H9 (cell line): ENCODE measurements at regions not wholly inside any gene's neighbourhood (a gene's known extent, or its start where the extent isn't known, plus 50 kb on each side); places are given as distances from the start of the nearest gene placed in this dataset.

ENCODE experiments used
- DNase-seq: peaks from one replicate; pipeline ENCODE4 v3.0.0-alpha.2; 2017
- H2AFZ ChIP-seq: one replicate; pipeline ENCODE4 v1.6.1; 2013; ENCODE audit warnings: mild to moderate bottlenecking, low read length, control low read depth, moderate library complexity
- H2AK5ac ChIP-seq: 2 replicates; pipeline ENCODE4 v1.6.1; 2013; ENCODE audit warnings: low read length, control low read depth, mixed read lengths; ENCODE audit not compliant: insufficient read length
- H2BK120ac ChIP-seq: one replicate; pipeline ENCODE4 v1.6.1; 2013; ENCODE audit warnings: low read depth, mild to moderate bottlenecking, low read length, control low read depth, inconsistent platforms; ENCODE audit not compliant: poor library complexity, severe bottlenecking
- H2BK12ac ChIP-seq: 2 replicates; pipeline ENCODE4 v1.6.1; 2013; ENCODE audit warnings: low read length, control low read depth, mixed read lengths, low read depth; ENCODE audit not compliant: insufficient read length
- H2BK15ac ChIP-seq: 2 replicates; pipeline ENCODE4 v1.6.1; 2013; ENCODE audit warnings: low read depth, low read length, control low read depth
- H2BK20ac ChIP-seq: one replicate; pipeline ENCODE4 v1.6.1; 2013; ENCODE audit warnings: low read depth, mild to moderate bottlenecking, low read length, control low read depth, inconsistent platforms; ENCODE audit not compliant: poor library complexity, severe bottlenecking
- H2BK5ac ChIP-seq: 2 replicates; pipeline ENCODE4 v1.6.1; 2013; ENCODE audit warnings: low read length, control low read depth, mixed read lengths; ENCODE audit not compliant: insufficient read length
- H3K14ac ChIP-seq: 2 replicates; pipeline ENCODE4 v1.6.1; 2013; ENCODE audit warnings: low read length, control low read depth; ENCODE audit not compliant: insufficient read depth
- H3K18ac ChIP-seq: 2 replicates; pipeline ENCODE4 v1.6.1; 2013; ENCODE audit warnings: low read depth, mild to moderate bottlenecking, mixed read lengths, low read length, control low read depth; ENCODE audit not compliant: insufficient read length
- H3K23ac ChIP-seq: 2 replicates; pipeline ENCODE4 v1.6.1; 2013; ENCODE audit warnings: low read length, control low read depth, mixed read lengths, low read depth; ENCODE audit not compliant: insufficient read length
- H3K23me2 ChIP-seq: 2 replicates; pipeline ENCODE4 v1.6.1; 2013; ENCODE audit warnings: low read depth, mild to moderate bottlenecking, mixed read lengths, low read length, control low read depth; ENCODE audit not compliant: insufficient read length, poor library complexity, severe bottlenecking
- H3K27ac ChIP-seq: 2 replicates; pipeline ENCODE4 v1.5.1; 2013; ENCODE audit warnings: low read length, control low read depth, mixed read lengths, low read depth; ENCODE audit not compliant: insufficient read length
- H3K27me3 ChIP-seq: 2 replicates; pipeline ENCODE4 v1.6.1; 2013; ENCODE audit warnings: low read length, control low read depth, inconsistent platforms; ENCODE audit not compliant: insufficient read depth
- H3K4ac ChIP-seq: 2 replicates; pipeline ENCODE4 v1.6.1; 2013; ENCODE audit warnings: low read depth, mild to moderate bottlenecking, control low read depth, inconsistent platforms, low read length, moderate library complexity
- H3K4me1 ChIP-seq: 2 replicates; pipeline ENCODE4 v1.6.1; 2013; ENCODE audit warnings: low read length, control low read depth, inconsistent platforms; ENCODE audit not compliant: insufficient read depth
- H3K4me2 ChIP-seq: 2 replicates; pipeline ENCODE4 v1.6.1; 2013; ENCODE audit warnings: low read length, control low read depth, mixed read lengths; ENCODE audit not compliant: insufficient read length, insufficient read depth
- H3K56ac ChIP-seq: 2 replicates; pipeline ENCODE4 v1.6.1; 2013; ENCODE audit warnings: low read depth, mild to moderate bottlenecking, mixed read lengths, low read length, control low read depth; ENCODE audit not compliant: insufficient read length
- H3K79me1 ChIP-seq: 2 replicates; pipeline ENCODE4 v1.6.1; 2013; ENCODE audit warnings: low read depth, mild to moderate bottlenecking, moderate library complexity, low read length, control low read depth, inconsistent platforms; ENCODE audit not compliant: insufficient read depth, poor library complexity, severe bottlenecking
- H3K79me2 ChIP-seq: 2 replicates; pipeline ENCODE4 v1.6.1; 2013; ENCODE audit warnings: low read length, control low read depth, inconsistent platforms; ENCODE audit not compliant: insufficient read depth
- H3K9ac ChIP-seq: 2 replicates; pipeline ENCODE4 v1.6.1; 2013; ENCODE audit warnings: low read length, control low read depth, mixed read lengths; ENCODE audit not compliant: insufficient read length; ENCODE audit errors: extremely low read depth
- H3K9me3 ChIP-seq: one replicate; pipeline ENCODE4 v1.6.1; 2013; ENCODE audit warnings: low read depth, low read length, inconsistent platforms; ENCODE audit not compliant: control insufficient read depth
- H3T11ph ChIP-seq: one replicate; pipeline ENCODE4 v1.6.1; 2013; ENCODE audit warnings: mild to moderate bottlenecking, low read length, control low read depth, inconsistent platforms
- H4K20me1 ChIP-seq: one replicate; pipeline ENCODE4 v1.6.1; 2013; ENCODE audit not compliant: control insufficient read depth, insufficient read length, insufficient read depth
- H4K5ac ChIP-seq: 2 replicates; pipeline ENCODE4 v1.6.1; 2013; ENCODE audit warnings: low read depth, mild to moderate bottlenecking, mixed read lengths, low read length, control low read depth; ENCODE audit not compliant: insufficient read length
- H4K8ac ChIP-seq: replicated peaks from 2 replicates; pipeline ENCODE4 v1.6.1; 2013; ENCODE audit warnings: low read length, control low read depth, mixed read lengths, low read depth; ENCODE audit not compliant: insufficient read length
- H4K91ac ChIP-seq: 2 replicates; pipeline ENCODE4 v1.6.1; 2013; ENCODE audit warnings: low read depth, mild to moderate bottlenecking, moderate library complexity, mixed read lengths, low read length, control low read depth; ENCODE audit not compliant: insufficient read length
- H3K27ac Mint-ChIP-seq, 3 experiments: 2 replicates in 2 of 3; 3 replicates in 1 of 3; pipeline ENCODE4 v1.8.0; 2020 to 2021; ENCODE audit warnings: mixed read lengths in 3 of 3, mild to moderate bottlenecking in 1 of 3, moderate library complexity in 1 of 3
- H3K27me3 Mint-ChIP-seq: 2 replicates; pipeline ENCODE4 v1.8.0; 2021; ENCODE audit warnings: low read depth, mild to moderate bottlenecking, moderate library complexity, mixed read lengths
- H3K36me3 Mint-ChIP-seq, 3 experiments: 2 replicates in 2 of 3; 3 replicates in 1 of 3; pipeline ENCODE4 v1.8.0; 2020 to 2021; ENCODE audit warnings: low read depth in 3 of 3, mixed read lengths in 3 of 3; ENCODE audit not compliant: insufficient read depth in 1 of 3
- H3K4me1 Mint-ChIP-seq, 2 experiments: 2 replicates each; pipeline ENCODE4 v1.8.0; 2020; ENCODE audit warnings: mixed read lengths in 2 of 2
- H3K4me3 Mint-ChIP-seq, 2 experiments: 2 replicates in 1 of 2; 3 replicates in 1 of 2; pipeline ENCODE4 v1.8.0; 2020 to 2021; ENCODE audit warnings: mild to moderate bottlenecking in 2 of 2, mixed read lengths in 2 of 2, moderate library complexity in 1 of 2
- H3K9me3 Mint-ChIP-seq, 2 experiments: 2 replicates in 1 of 2; 3 replicates in 1 of 2; pipeline ENCODE4 v1.8.0; 2020; ENCODE audit warnings: mild to moderate bottlenecking in 2 of 2, mixed read lengths in 2 of 2, moderate library complexity in 1 of 2
- CTCF ChIP-seq: fragments of 200-600 bp; sonication (generic); conservative IDR thresholded peaks from 3 replicates; pipeline ENCODE4 v1.8.0; 2021; ENCODE audit warnings: antibody characterized with exemption, mild to moderate bottlenecking
- WGBS: extraction: QIAGEN DNeasy Blood & Tissue Kit; methylation state at CpG from one replicate; pipeline ENCODE4 v1.1.7; 2013; ENCODE audit warnings: missing lambda C conversion rate, low lambda C conversion rate, mixed read lengths; ENCODE audit not compliant: insufficient read length; ENCODE audit errors: extremely low coverage; 5-methylcytosine and 5-hydroxymethylcytosine counted together

DNA sequence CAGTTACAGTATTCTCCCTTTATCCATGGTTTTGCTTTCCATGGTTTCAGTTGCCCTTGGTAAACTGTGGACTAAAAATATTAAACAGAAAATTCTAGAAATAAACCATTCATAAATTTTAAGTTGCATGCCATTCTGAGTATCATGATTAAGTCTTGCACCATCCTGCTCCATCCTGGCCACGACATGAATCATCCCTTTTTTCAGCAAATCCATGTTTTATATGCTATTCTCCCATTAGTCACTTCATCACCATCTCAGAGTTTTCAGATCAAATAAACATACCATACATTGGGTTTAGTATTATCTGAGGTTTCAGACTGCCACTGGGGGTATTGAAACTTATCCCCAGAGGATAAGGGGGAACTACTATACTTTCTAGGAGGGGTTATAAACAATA is 234.4 kb upstream of the ATP10B start:
- no CpG with 5 or more reads among the region's 1 CpG for WGBS
- Histone ChIP-seq H2BK5ac (no peak overlapping the region), H3K4ac (no peak overlapping the region), H2BK120ac (no peak overlapping the region), H3K9ac (no peak overlapping the region), H3K14ac (no peak overlapping the region), H4K8ac (no peak overlapping the region), H3K9me3 (no peaks in the 10 kb centered on the region), H2AK5ac (no peak overlapping the region), H2AFZ (no peak overlapping the region), H3K27me3 (no peaks in the 10 kb centered on the region), H3K18ac (no peak overlapping the region), H2BK12ac (no peak overlapping the region), H3K23me2 (no peaks in the 10 kb centered on the region), H3K4me1 (no peaks in the 10 kb centered on the region), H2BK15ac (no peak overlapping the region), H3K56ac (no peak overlapping the region), H3K79me1 (no peaks in the 10 kb centered on the region), H4K91ac (no peak overlapping the region), H2BK20ac (no peak overlapping the region), H3K79me2 (no peaks in the 10 kb centered on the region), H4K5ac (no peak overlapping the region), H3K27ac (no peak overlapping the region), H3K23ac (no peak overlapping the region), H3T11ph (no peak overlapping the region), H3K4me2 (no peak overlapping the region), H4K20me1 (no peaks in the 10 kb centered on the region)
- no peaks in the 10 kb centered on the region for H3K36me3 Mint-ChIP-seq
- no peak for TF ChIP-seq CTCF
- no peaks in the 10 kb centered on the region for H3K9me3 Mint-ChIP-seq
- no peaks in the 10 kb centered on the region for H3K27me3 Mint-ChIP-seq
- no peaks in the 10 kb centered on the region for H3K4me1 Mint-ChIP-seq
- DNase-seq, result no peak
- no peak overlapping the region for H3K4me3 Mint-ChIP-seq
- H3K27ac Mint-ChIP-seq, result no peak overlapping the region
